Spleen (tissue), 3 donors: ENCODE measurements at regions not wholly inside any gene's neighbourhood (a gene's known extent, or its start where the extent isn't known, plus 50 kb on each side); places are given as distances from the start of the nearest gene placed in this dataset.
"Not testable (repeated sequence)": the region's sequence is repeated elsewhere in the genome, so short reads cannot be mapped to it uniquely, and the experiment has no call there.

Experiments
- POLR2A ChIP-seq, 3 donors: fragments of 450-650 bp; IDR thresholded peaks; one replicate each; pipeline ENCODE4 v1.5.1; 2017; ENCODE audit warnings: antibody characterized with exemption in 3 of 3, mild to moderate bottlenecking in 1 of 3
- POLR2AphosphoS5 ChIP-seq, 3 donors: sonication (generic); formaldehyde crosslinking; IDR thresholded peaks; one replicate each; pipeline ENCODE4 v1.5.1; 2017; ENCODE audit warnings: antibody characterized with exemption in 3 of 3

DNA sequence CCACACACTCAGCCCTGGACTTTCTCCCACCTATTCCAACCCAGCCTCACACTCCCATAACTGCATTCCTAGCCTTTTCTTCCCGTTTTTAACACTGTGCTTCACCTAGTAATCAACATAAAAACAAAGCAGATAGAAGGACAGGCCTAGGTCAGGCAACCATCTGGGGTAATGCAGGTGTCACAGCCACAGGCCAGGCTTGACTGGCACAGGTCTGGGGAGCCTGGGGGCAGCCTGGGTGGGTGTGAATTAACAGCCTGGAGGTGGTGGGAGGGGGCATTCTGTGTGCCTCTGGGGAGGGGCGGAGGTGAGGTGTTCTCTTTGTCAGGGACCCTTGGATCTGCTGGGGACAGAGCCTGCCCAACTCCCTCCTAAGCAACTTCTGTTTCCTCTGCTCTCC lies 332.6 kb downstream of the BCL2L11 start:
- TF ChIP-seq POLR2AphosphoS5, POLR2A (IDR thresholded peaks at IDR 0.05): not testable (repeated sequence)
